Fibroblast of peridontal ligament (primary cell): ENCODE measurements at regions not wholly inside any gene's neighbourhood (a gene's known extent, or its start where the extent isn't known, plus 50 kb on each side); places are given as distances from the start of the nearest gene placed in this dataset.
"Not testable (repeated sequence)": the region's sequence is repeated elsewhere in the genome, so short reads cannot be mapped to it uniquely, and the experiment has no call there.

Experiments
- DNase-seq: peaks from one replicate; pipeline ENCODE4 v3.0.0-alpha.2; 2010; ENCODE audit errors: extremely low read depth

DNA sequence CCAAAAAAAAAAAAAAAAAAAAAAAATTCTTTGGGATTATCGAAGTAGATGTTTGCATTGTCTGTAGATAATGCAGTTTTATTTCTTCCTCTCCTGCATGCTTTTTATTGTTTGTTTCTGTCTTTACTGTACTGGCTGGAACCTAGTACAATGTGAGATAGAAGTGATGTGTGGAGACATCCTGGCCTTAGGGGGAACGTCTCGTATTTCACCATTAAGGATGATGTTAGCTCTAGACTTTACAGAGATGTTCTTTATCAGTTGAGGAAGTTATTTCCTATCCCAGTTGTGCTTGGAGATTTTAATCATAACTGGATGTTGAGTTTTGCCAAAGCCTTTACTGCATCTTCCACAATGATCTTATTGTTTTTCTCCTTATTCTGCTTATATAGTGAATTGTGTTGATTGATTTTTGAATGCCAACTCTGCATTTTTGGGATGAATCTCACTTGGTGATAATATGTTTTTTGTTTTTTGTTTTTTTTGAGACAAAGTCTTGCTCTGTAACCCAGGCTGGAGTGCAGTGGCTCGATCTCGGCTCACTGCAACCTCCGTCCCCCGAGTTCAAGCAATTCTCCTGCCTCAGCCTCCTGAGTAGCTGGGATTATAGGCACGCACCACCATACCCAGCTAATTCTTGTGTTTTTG lies 179.7 kb downstream of the LAT start:
- not testable (repeated sequence) for DNase-seq

DNA sequence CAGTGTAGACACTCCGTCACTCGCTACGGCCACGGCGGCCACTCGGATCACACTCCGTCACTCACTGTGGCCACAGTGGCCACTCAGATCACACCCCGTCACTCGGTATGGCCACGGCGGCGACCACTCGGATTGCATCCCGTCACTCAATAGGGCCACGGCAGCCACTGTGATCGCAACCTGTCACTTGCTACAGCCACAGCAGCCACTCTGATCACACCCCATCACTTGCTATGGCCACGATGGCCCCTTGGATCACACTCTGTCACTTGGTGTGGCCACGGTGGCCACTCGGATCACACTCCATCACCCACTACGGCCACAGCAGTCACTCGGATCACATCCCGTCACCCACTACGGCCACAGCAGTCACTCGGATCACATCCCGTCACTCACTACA lies 175.3 kb downstream of the LAT start:
- DNase-seq: not testable (repeated sequence)

- not testable (repeated sequence) for DNase-seq
These were observed 174.8 kb downstream of the LAT start for GRCh38 chr16:29159603-29160002.

DNA sequence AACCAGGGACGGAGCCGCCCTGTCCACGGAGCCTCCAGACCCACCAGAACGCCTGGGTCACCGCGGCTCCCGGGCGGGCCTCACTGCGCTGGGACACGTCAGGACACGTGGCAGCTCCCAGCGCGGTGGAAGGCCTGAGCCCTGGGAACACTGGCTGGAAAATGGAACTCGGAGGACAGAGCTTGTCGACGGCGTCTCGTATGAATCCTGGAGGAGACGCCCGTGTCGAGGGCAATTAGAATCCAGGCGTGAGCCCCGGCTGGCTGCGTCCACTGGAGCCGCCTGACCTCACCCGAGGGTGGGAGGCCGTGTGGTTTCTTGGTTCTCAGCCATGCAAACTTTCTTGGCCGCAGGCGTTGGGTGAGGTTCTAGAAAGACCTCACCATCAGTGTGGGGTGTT lies 173.9 kb downstream of the LAT start:
- no peak for DNase-seq

DNA sequence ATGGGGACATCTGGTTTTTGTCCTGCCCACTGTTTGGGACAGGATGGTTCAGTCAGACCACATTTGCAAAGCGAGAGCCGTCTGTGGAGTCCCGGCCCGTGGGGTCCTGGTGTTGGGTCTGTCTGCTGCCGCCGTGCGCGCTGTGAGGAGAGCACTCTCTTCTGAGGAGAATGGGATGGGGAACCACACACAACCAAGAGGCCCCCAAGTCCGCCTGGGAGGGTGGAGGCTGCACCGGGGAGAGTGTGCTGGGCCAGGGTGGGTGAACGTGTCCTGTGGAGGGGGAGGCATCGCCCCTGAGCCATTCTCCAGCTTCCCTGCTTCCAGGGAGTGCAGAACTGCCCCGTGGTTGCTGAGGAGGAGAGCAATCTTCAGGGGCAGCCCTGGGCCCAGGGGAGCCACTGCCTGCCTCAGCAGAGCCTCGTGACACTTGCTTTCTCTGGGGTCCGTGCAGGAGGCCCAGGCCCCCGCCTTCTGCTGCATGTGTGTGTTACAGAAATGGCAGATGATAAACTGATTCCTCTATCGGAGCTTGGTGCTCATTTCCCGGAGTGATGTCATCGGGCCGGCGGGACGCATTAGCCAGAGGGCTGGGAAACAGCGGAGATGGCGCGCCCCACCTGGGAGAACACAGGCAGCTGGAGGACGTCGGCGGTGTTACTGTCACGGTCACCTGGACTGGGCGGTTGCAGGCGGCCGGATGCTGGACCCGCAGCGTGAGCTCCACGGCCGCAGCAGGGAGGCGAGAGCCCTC lies 173.4 kb downstream of the LAT start:
- DNase-seq: not testable (repeated sequence)

DNA sequence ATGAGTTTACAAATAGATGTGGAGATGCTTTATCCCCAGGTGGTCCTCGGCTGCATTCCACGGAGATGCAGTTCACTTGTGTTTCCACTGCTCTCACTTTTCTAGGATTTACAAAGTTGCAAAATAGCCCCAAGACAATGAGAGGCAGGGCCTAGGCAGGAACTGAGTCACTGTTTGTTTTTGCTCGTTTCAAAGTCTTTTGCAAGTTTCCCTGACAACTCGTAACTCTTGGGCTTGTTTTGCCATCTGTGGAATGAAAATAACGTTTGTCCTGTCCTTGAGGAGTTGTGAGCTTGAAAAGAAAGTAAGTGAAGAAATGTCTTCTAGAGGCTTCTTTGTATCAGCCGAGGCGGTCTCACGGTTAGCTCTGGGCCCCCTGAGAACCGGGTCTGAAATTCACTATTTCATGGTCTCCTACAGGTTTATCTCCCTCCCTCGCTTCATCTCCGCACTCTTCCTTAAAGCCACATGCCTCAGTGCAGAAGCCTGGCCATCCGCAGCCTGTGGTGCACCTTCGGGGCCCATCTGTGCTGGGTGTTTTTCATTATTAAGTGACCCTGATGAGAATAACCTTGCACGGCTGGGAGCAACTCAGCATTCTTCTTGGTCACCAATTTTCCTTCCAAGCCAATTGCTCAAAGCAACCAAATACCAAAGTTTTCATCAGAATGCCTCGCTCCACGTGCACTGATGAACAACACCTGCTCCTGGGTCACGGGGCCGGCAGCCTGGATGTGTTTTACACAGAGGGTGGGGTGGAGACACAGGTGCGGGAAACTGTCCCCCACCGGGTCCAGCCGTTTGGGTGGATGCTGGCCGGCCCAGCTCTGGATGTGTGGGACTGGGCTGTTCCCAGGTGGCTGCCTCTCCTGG lies 172.4 kb downstream of the LAT start:
- DNase-seq: peak; percentile 96

DNA sequence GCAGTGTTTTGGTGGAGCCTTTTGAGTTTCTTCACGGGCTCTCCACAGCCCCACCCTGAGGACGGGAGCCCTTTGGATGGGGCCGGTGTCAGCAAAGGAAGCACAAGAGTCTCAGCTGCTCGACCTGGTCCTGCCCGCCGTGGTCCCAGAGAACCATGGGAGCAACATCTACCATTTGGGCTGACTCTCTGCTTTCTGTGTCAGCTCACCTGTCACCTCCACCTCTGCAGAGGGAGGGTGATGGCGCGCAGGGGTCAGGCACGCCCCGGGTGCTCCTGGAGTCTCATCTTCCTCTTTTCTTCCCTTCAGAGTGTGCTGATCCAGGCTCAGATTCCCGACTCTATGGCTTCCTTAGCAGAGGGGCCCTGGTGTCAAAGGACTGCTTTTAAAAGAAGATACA lies 171.7 kb downstream of the LAT start:
- DNase-seq: no peak

- DNase-seq: not testable (repeated sequence)
These were observed 171.0 kb downstream of the LAT start for GRCh38 chr16:29155866-29156200.

DNA sequence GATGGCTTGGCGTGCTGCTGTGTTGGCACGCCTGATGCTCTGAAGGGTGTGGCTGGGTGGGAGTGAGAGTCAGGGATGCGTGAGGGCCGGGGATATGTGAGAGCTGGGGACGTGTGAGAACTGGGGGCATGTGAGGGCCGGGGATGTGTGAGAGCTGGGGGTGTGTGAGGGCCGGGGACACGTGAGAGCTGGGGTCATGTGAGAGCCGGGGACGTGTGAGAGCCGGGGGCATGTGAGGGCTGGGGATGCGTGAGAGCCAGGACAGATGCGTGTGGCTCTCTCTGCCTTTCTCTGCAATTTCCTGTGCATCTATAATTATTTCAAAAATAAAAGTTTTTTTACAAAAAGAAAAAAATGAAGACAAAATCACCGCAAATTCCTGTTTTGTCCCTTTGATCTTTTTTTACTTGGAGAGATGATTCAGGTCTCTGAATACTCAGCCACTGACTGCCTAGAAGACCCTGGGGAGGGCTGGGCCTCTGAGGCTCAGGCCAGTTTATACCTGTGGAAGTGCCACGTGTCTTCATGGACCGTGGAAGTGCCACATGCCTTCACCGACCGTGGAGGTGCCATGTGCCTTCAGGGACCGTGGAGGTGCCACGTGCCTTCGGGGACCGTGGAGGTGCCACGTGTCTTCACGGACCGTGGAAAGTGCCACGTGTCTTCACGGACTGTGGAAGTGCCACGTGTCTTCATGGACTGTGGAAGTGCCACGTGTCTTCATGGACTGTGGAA lies 170.4 kb downstream of the LAT start:
- not testable (repeated sequence) for DNase-seq

DNA sequence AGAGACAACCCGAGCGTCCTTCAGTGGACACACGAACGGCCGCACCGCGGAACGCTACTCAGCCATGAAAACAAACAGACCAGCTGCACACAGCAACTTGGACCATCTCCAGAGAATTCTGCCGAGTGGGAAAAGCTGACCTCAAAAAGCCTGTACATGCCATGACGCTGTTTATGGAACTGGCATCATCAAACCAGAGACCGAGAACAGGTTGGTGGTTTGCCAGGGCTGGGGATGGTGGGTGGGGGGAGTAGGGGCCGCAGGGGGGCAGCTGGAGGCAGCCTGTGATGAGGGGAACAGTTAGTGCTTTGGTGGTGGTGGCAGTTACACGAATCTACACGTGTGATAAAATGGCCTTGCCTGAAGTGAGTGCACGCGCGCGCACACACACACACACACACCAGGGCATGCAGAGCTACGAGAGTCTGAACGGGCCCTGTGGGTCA lies 169.8 kb downstream of the LAT start:
- DNase-seq: peak; percentile 51

- DNase-seq: no peak
These were observed 169.2 kb downstream of the LAT start for GRCh38 chr16:29154088-29154487.

GRCh38 chr16:29153307-29153706 lies 168.5 kb downstream of the LAT start:
- not testable (repeated sequence) for DNase-seq

DNA sequence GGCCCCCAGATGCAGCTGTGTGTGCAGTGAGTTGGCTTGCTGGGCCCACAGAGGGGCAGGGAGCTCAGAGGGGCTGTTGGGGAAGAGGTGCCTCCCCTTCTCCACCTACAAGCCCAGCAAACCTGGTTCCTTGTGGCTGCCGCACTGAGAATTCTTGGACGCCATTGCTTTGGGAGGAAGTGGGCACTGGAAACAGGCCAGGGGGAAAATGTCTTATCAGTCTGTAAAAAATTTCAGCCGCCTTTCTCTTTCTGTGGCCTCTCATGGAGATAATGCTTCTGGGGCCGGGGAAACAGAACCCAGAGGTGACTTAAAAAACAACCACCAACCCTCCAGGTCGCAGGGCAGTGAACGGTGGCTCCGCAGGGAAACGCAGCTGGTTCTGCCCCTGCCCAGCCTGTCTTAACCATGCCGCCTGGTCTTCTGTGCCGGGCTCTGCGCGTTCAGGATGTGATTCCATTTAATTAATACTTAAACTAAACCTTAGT lies 167.7 kb downstream of the LAT start:
- not testable (repeated sequence) for DNase-seq

DNA sequence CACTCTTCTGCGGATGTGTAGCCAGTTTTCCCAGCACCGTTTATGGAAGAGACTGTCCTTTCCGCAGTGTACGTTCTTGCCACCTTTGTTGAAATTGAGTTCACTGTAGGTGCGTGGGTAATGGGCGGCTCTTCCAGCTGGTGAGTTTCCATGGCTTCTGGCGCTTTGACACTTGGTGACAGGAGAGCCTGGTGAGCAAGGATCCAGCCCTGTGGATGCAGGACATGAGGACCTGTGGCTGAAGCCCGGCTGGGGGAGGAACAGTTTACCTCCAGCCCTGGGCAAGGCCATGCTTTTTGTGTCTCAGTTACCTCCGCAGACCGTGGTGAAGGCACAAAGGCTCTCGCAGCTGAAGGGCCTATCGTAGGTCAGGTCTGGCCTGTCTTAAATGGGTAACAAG lies 166.5 kb downstream of the LAT start:
- no peak for DNase-seq

GRCh38 chr16:29149912-29150311 lies 165.1 kb downstream of the LAT start:
- DNase-seq: not testable (repeated sequence)

- DNase-seq: no peak
These were observed 164.0 kb downstream of the LAT start for GRCh38 chr16:29148867-29149272.

- no peak for DNase-seq
These were observed 163.4 kb downstream of the LAT start for GRCh38 chr16:29148131-29148691.

GRCh38 chr16:29147710-29148109 lies 162.9 kb downstream of the LAT start:
- DNase-seq: not testable (repeated sequence)

DNA sequence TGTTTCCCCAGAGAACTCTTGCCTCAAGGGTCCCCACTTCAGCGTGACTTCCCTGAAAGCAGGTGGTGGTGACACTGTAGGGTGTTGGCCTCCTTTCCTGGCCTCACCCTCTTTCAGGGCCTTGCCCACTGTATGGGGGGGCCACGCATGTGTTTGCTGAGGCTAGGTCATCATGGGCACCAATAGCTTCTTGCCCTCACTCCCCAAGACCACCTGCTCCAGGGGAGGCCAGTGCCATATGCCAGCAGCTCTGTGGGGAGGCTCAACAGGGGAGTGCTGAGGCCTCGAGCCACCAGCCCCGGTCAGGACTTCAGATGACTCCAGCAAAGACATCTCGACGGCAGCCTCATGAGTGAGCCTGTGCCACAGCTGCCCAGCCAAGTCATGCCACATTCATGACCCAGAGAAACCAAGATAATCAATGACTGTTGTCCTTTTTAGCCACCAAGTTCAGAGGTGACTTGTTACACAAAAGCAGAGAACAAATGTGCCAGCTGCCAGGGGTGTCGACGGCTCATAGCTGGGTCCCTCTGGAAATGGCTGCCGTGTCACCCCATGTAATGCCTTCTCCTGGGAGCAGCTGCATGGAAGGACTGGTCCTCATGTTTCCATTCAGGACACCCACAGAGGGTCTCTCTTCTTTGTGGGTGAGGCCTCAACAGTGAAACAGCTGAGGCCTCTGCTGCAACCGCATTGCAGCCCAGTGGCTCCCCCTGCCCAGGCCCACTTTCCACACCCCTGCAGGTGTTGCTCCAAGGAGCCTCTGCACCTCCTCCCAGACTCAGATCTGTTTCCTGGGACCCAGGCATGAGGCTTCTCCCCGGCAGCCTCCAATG lies 162.2 kb downstream of the LAT start:
- not testable (repeated sequence) for DNase-seq

DNA sequence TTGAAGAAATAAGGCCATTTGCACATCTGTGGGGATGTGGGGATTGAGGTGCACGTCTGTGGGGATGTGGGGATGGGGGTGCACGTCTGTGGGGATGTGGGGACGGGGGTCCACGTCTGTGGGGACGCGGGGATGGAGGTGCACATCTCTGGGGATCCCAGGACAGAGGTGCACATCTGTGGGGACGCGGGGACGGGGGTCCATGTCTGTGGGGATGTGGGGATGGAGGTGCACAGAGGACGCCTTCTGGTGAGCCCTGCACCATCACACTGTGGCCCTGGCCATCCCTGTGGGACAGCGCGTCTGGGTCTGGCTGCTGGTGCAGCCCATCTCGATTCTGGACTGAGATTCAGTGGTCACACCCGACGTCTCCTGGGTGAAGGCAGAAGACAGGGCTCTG lies 161.4 kb downstream of the LAT start:
- DNase-seq: no peak
